IPS-15b (cell line): ENCODE measurements at regions not wholly inside any gene's neighbourhood (a gene's known extent, or its start where the extent isn't known, plus 50 kb on each side); places are given as distances from the start of the nearest gene placed in this dataset.

Source experiments
- H3K27me3 ChIP-seq: one replicate; pipeline ENCODE4 v1.6.1; 2013; ENCODE audit warnings: low read length; ENCODE audit not compliant: control insufficient read depth, insufficient read depth
- H3K36me3 ChIP-seq: one replicate; pipeline ENCODE4 v1.6.1; 2013; ENCODE audit warnings: low read length; ENCODE audit not compliant: control insufficient read depth, insufficient read depth
- H3K4me1 ChIP-seq: one replicate; pipeline ENCODE4 v1.6.1; 2013; ENCODE audit warnings: mild to moderate bottlenecking, low read length; ENCODE audit not compliant: control insufficient read depth, insufficient read depth
- H3K4me3 ChIP-seq: one replicate; pipeline ENCODE4 v1.5.1; 2013; ENCODE audit warnings: low read depth, low read length
- H3K9ac ChIP-seq: one replicate; pipeline ENCODE4 v1.6.1; 2013; ENCODE audit warnings: low read depth, mild to moderate bottlenecking, low read length
- H3K9me3 ChIP-seq: one replicate; pipeline ENCODE4 v1.6.1; 2013; ENCODE audit warnings: mild to moderate bottlenecking, low read length; ENCODE audit not compliant: control insufficient read depth, insufficient read depth

DNA sequence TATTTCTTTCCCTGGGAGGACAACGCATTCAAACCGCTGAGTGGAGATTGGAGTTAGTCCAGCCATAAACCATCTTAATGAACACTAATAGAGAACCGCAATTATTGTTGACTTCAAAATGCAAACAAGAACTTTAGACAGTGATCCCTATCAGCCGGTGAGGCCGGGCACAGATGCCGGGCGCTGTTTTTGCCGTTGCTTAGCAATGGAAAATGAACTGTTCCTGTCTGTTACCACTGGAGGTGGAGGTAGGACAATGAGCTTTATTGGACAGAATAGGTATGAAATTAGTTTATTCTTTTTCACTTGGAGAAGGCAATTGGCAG, 216.8 kb downstream of the TTC8 start:
- H3K36me3 ChIP-seq = no peaks in the 10 kb centered on the region
- no peak overlapping the region for H3K9ac ChIP-seq
- no peaks in the 10 kb centered on the region for H3K9me3 ChIP-seq
- H3K4me1 ChIP-seq = peaks cover 7% of the 10 kb centered on the region
- H3K4me3 ChIP-seq = no peak overlapping the region
- H3K27me3 ChIP-seq = peaks cover 7% of the 10 kb centered on the region

- H3K4me1 ChIP-seq = peaks cover 7% of the 10 kb centered on the region
- no peak overlapping the region for H3K4me3 ChIP-seq
- H3K9me3 ChIP-seq = no peaks in the 10 kb centered on the region
- no peaks in the 10 kb centered on the region for H3K36me3 ChIP-seq
- no peak overlapping the region for H3K9ac ChIP-seq
- peaks cover 7% of the 10 kb centered on the region for H3K27me3 ChIP-seq
Measured at GRCh38 chr14:89042021-89042420, 217.6 kb downstream of the TTC8 start.

DNA sequence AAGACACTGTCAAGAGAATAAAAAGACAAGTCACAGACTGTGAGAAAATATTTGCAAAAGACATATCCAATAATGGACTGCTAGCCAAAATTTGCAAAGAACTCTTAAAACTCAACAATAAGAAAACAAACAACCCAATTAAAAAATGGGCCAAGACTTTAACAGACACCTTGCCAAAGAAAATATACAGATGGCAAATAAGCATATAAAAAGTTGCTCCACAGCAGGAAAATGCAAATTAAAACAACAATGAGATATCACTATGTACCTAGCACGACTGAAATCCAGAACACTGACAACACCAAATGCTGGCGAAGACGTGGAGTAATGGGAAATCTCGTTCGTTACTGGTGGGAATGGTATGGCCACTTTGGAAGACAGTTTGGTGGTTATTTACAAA, 228.9 kb downstream of the TTC8 start:
- no peaks in the 10 kb centered on the region for H3K4me1 ChIP-seq
- H3K9me3 ChIP-seq = no peaks in the 10 kb centered on the region
- no peak overlapping the region for H3K4me3 ChIP-seq
- H3K36me3 ChIP-seq = no peaks in the 10 kb centered on the region
- H3K27me3 ChIP-seq = no peaks in the 10 kb centered on the region
- no peak overlapping the region for H3K9ac ChIP-seq

DNA sequence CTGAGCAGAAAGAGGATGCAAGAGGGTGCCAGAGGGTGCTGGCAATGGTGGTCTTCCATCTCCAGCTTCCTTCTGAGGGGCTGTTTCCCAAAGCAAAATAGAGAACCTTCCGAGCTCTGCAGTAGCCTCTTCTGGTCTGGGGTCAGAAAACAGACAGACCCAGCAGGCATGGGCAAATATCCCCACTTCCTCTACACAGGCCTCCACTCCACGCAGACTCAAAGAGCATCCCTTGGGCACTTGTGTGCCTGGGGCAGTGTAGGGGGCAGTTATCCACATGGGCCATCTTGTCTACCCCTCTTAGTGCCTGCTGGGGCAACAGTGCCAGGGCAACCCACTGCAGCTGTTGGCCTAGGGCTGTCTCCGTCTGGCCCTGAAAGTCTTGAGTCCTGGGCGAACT, 231.9 kb downstream of the TTC8 start:
- Histone ChIP-seq H3K36me3 (no peaks in the 10 kb centered on the region), H3K9ac (no peak overlapping the region), H3K4me1 (no peaks in the 10 kb centered on the region), H3K9me3 (no peaks in the 10 kb centered on the region), H3K4me3 (no peak overlapping the region), H3K27me3 (no peaks in the 10 kb centered on the region)

- Histone ChIP-seq H3K4me1 (no peaks in the 10 kb centered on the region), H3K27me3 (no peaks in the 10 kb centered on the region), H3K4me3 (no peak overlapping the region), H3K36me3 (no peaks in the 10 kb centered on the region), H3K9me3 (no peaks in the 10 kb centered on the region), H3K9ac (no peak overlapping the region)
Measured at GRCh38 chr14:89058697-89059096, 234.2 kb downstream of the TTC8 start.

DNA sequence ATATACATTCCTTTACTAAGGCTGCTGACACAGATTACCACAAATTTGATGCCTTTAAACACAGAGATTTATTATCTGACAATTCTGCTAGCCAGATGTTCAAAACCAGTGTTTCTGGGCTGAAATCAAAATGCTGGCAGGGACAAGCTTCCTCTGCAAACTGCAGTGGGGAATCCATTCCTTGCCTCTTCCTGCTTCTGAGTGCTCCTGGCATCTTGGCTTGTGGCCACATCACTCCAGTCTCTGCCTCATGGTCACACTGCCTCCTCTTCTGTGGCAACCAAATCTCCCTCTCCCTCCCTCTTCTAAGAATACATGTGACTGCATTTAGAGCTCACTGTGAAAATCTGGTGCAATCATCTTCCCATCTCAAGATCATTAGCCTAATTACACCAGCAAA, 235.7 kb downstream of the TTC8 start:
- Histone ChIP-seq H3K9me3 (no peaks in the 10 kb centered on the region), H3K9ac (no peak overlapping the region), H3K36me3 (no peaks in the 10 kb centered on the region), H3K4me3 (no peak overlapping the region), H3K27me3 (no peaks in the 10 kb centered on the region), H3K4me1 (no peaks in the 10 kb centered on the region)

DNA sequence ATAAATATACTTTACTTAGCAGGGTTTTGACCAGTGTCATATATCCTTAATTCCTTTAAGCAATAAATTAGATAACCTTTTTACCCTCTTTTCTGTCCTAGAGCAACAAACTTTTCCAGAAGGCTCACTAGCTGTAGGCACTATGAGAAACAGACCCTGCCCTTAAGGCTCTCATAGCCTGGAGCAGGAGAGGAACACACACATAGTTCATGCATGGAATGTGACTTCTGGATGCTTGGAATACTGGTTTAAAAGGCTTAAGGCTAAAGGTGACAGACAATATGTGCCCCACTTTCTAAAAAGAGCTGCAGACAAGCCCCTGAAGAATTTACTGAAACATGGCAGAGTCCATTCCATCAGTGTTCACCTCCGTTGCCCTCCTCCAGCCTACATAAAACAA, 237.2 kb downstream of the TTC8 start:
- Histone ChIP-seq H3K27me3 (no peaks in the 10 kb centered on the region), H3K9me3 (no peaks in the 10 kb centered on the region), H3K36me3 (no peaks in the 10 kb centered on the region), H3K4me1 (no peaks in the 10 kb centered on the region), H3K9ac (no peak overlapping the region), H3K4me3 (no peak overlapping the region)

GRCh38 chr14:89065879-89066278, 241.4 kb downstream of the TTC8 start:
- Histone ChIP-seq H3K27me3 (no peaks in the 10 kb centered on the region), H3K9ac (no peak overlapping the region), H3K9me3 (no peaks in the 10 kb centered on the region), H3K4me1 (peaks cover 4% of the 10 kb centered on the region), H3K36me3 (no peaks in the 10 kb centered on the region), H3K4me3 (no peak overlapping the region)

DNA sequence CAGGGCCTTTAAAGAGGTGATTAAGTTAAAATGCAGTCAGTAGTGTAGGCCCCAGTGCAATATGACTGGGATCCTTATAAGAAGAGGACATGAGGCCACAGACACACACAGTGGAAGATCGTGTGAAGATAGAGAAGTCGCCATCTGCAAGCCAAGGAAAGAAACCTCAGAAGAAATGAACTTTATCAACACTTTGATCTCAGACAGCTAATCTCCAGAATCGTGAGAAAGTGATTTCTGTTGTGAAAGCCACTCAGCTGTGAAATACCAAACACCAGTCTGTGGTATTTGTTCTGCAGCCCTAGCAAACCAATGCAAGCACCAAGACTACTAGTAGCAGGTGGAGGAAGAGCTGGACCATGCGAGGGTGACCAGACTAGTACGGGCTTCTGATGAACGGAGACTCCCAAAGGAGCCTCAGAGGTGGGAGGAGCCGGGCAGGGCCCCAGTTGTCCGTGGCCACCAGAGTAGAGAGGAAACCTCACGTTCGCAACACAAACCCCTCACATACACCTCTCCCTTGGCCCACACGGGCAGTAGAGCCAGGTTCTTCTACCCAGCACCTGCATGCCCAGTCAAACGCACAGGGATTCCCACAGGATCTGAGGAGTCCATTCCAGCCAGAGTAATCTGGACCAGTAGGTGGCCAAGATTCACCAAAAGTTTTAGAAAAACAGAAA, 243.0 kb downstream of the TTC8 start:
- H3K4me1 ChIP-seq = peaks cover 4% of the 10 kb centered on the region
- no peaks in the 10 kb centered on the region for H3K27me3 ChIP-seq
- no peak overlapping the region for H3K4me3 ChIP-seq
- H3K36me3 ChIP-seq = no peaks in the 10 kb centered on the region
- H3K9me3 ChIP-seq = no peaks in the 10 kb centered on the region
- H3K9ac ChIP-seq = no peak overlapping the region

DNA sequence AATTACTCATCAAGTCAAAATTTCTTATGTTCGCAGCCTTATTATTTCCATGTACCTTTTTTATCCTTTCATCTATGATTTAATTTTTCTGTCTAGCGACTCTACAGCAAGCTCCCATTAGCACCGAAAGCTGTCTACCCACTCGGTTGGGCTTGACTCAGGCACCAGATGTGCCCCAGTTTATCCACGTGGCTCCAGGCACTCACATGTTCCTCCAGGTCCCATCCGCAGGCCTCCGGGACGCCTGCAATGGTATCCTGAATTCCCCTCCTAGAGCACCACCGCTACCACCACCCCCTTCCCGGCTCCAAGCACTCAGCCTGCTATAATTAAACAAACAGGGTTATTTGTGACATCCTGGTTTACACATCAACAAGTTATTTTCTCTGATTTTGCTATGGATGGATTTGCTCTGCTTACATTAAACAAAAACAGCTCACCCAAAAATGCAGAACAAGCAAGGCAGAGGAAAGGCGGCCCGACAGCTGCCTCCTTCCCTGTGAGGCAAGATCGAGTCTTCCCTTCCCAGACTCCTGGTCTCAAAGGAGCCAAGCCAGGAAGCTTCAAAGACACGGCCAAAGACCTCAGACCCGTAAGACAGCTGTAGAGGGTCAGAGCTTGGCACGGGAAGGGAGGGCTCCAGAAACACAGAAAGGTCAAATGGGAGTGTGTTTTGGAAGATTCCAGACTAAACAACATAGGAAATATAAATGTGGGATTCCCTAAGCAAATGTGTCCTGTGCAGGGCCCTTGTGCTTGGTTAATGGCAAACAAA, 253.8 kb downstream of the TTC8 start:
- Histone ChIP-seq H3K4me1 (no peaks in the 10 kb centered on the region), H3K9ac (no peak overlapping the region), H3K4me3 (no peak overlapping the region), H3K27me3 (peaks cover 3% of the 10 kb centered on the region), H3K9me3 (no peaks in the 10 kb centered on the region), H3K36me3 (no peaks in the 10 kb centered on the region)

DNA sequence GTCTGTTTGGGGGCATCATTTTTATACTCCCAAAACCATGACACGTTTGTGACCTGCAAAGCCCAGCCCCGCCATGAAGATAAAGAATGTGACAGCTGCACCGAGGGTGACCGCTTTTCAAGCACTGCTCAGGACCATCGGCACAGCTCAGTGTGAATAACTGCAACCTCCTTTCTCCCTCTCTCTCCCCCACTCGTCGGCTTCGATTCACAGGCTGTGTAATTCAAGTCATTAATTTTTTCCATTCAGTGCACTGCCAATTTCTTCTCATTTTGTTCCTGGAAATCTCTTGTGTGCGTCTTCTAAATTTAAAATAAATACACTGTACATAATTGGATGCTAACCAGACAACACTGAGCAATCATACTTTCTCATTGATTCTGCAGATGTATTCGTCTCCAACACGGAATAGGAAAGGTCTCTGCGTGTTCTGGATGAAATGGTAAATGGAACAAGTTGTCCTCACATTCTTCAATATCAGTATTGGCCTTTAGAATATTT, 260.8 kb downstream of the TTC8 start:
- no peaks in the 10 kb centered on the region for H3K36me3 ChIP-seq
- no peak overlapping the region for H3K9ac ChIP-seq
- H3K9me3 ChIP-seq = no peaks in the 10 kb centered on the region
- H3K4me3 ChIP-seq = no peak overlapping the region
- H3K27me3 ChIP-seq = no peaks in the 10 kb centered on the region
- no peaks in the 10 kb centered on the region for H3K4me1 ChIP-seq

GRCh38 chr14:89085737-89086382, 261.4 kb downstream of the TTC8 start:
- Histone ChIP-seq H3K4me3 (no peak overlapping the region), H3K9ac (no peak overlapping the region), H3K9me3 (no peaks in the 10 kb centered on the region), H3K4me1 (no peaks in the 10 kb centered on the region), H3K27me3 (no peaks in the 10 kb centered on the region), H3K36me3 (no peaks in the 10 kb centered on the region)
